ENCODE measurements at regions not wholly inside any gene's neighbourhood (a gene's known extent, or its start where the extent isn't known, plus 50 kb on each side); places are given as distances from the start of the nearest gene placed in this dataset.
"Not testable (repeated sequence)": the region's sequence is repeated elsewhere in the genome, so short reads cannot be mapped to it uniquely, and the experiment has no call there.

GRCh38 chr10:90250784-90251183, 549.4 kb downstream of the KIF20B start:
- not testable (repeated sequence) for TF ChIP-seq CTCF (IDR thresholded peaks at IDR 0.05); POLR2AphosphoS5 (IDR thresholded peaks at IDR 0.05; ENCODE audit: low read depth, low read length); TCF7L2 (IDR thresholded peaks at IDR 0.05; ENCODE audit: low read depth, low read length)

All from Panc1 (cell line).